ENCODE measurements at regions not wholly inside any gene's neighbourhood (a gene's known extent, or its start where the extent isn't known, plus 50 kb on each side); places are given as distances from the start of the nearest gene placed in this dataset.

GRCh38 chr7:155882596-155882995, 70.3 kb upstream of the SHH start (continued):
- TF ChIP-seq ZBTB33 (IDR thresholded peaks at IDR 0.05): no peak
- TF ChIP-seq GABPA (IDR thresholded peaks at IDR 0.05 in 1 of 2, conservative IDR thresholded peaks at IDR 0.05 in 1 of 2): no peak
- no peak for TF ChIP-seq RXRA (IDR thresholded peaks at IDR 0.05)
- TF ChIP-seq, protein P1, sequence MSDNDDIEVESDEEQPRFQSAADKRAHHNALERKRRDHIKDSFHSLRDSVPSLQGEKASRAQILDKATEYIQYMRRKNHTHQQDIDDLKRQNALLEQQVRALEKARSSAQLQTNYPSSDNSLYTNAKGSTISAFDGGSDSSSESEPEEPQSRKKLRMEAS (IDR thresholded peaks at IDR 0.05): no peak

GRCh38 chr7:155881471-155882350, 69.4 kb upstream of the SHH start:
- H3K27ac ChIP-seq (ENCODE audit: low read depth in 1 of 2, low read length in 2 of 2): no peak overlapping the region
- H3K4me1 ChIP-seq (ENCODE audit: control insufficient read depth in 4 of 4, insufficient read depth in 4 of 4, low read length in 3 of 4): no peaks in the 10 kb centered on the region
- WGBS: 96% methylated on average over 34 of the region's 34 CpGs
- H3K9me3 ChIP-seq (ENCODE audit: control insufficient read depth in 4 of 4, low read length in 3 of 4): no peaks in the 10 kb centered on the region
- H3K4me3 ChIP-seq (ENCODE audit: low read depth in 1 of 3, low read length in 3 of 3): no peak overlapping the region
- H3K36me3 ChIP-seq (ENCODE audit: control insufficient read depth in 4 of 4, insufficient read depth in 3 of 4, low read depth in 1 of 4, low read length in 3 of 4): no peaks in the 10 kb centered on the region
- H3K27me3 ChIP-seq (ENCODE audit: control insufficient read depth in 4 of 4, insufficient read depth in 4 of 4, low read length in 3 of 4): no peaks in the 10 kb centered on the region
- no peak overlapping the region for H3K9ac ChIP-seq (ENCODE audit: low read depth in 1 of 2, low read length in 2 of 2)
- DNase-seq (ENCODE audit: low spot score): no peak
- TF ChIP-seq, protein P2, sequence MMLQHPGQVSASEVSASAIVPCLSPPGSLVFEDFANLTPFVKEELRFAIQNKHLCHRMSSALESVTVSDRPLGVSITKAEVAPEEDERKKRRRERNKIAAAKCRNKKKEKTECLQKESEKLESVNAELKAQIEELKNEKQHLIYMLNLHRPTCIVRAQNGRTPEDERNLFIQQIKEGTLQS (IDR thresholded peaks at IDR 0.05): no peak
- TF ChIP-seq EGR1 (IDR thresholded peaks at IDR 0.05; ENCODE audit: low read depth in 2 of 2) (no peak), JUND (IDR thresholded peaks at IDR 0.05) (no peak), HNF4G (IDR thresholded peaks at IDR 0.05) (no peak), SP1 (IDR thresholded peaks at IDR 0.05) (no peak), YY1 (IDR thresholded peaks at IDR 0.05) (no peak), FOXA2 (IDR thresholded peaks at IDR 0.05) (no peak), TAF1 (conservative IDR thresholded peaks at IDR 0.05) (no peak)
- TF ChIP-seq, protein P1 (IDR thresholded peaks at IDR 0.05): no peak
- TF ChIP-seq, protein P3, sequence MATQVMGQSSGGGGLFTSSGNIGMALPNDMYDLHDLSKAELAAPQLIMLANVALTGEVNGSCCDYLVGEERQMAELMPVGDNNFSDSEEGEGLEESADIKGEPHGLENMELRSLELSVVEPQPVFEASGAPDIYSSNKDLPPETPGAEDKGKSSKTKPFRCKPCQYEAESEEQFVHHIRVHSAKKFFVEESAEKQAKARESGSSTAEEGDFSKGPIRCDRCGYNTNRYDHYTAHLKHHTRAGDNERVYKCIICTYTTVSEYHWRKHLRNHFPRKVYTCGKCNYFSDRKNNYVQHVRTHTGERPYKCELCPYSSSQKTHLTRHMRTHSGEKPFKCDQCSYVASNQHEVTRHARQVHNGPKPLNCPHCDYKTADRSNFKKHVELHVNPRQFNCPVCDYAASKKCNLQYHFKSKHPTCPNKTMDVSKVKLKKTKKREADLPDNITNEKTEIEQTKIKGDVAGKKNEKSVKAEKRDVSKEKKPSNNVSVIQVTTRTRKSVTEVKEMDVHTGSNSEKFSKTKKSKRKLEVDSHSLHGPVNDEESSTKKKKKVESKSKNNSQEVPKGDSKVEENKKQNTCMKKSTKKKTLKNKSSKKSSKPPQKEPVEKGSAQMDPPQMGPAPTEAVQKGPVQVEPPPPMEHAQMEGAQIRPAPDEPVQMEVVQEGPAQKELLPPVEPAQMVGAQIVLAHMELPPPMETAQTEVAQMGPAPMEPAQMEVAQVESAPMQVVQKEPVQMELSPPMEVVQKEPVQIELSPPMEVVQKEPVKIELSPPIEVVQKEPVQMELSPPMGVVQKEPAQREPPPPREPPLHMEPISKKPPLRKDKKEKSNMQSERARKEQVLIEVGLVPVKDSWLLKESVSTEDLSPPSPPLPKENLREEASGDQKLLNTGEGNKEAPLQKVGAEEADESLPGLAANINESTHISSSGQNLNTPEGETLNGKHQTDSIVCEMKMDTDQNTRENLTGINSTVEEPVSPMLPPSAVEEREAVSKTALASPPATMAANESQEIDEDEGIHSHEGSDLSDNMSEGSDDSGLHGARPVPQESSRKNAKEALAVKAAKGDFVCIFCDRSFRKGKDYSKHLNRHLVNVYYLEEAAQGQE (IDR thresholded peaks at IDR 0.05): no peak
- TF ChIP-seq, protein P4, sequence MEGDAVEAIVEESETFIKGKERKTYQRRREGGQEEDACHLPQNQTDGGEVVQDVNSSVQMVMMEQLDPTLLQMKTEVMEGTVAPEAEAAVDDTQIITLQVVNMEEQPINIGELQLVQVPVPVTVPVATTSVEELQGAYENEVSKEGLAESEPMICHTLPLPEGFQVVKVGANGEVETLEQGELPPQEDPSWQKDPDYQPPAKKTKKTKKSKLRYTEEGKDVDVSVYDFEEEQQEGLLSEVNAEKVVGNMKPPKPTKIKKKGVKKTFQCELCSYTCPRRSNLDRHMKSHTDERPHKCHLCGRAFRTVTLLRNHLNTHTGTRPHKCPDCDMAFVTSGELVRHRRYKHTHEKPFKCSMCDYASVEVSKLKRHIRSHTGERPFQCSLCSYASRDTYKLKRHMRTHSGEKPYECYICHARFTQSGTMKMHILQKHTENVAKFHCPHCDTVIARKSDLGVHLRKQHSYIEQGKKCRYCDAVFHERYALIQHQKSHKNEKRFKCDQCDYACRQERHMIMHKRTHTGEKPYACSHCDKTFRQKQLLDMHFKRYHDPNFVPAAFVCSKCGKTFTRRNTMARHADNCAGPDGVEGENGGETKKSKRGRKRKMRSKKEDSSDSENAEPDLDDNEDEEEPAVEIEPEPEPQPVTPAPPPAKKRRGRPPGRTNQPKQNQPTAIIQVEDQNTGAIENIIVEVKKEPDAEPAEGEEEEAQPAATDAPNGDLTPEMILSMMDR (IDR thresholded peaks at IDR 0.05; ENCODE audit: low read depth, low read length, missing input control): no peak
